ENCODE measurements at regions not wholly inside any gene's neighbourhood (a gene's known extent, or its start where the extent isn't known, plus 50 kb on each side); places are given as distances from the start of the nearest gene placed in this dataset.

- no peaks in the 10 kb centered on the region for H3K27me3 ChIP-seq
- no peak overlapping the region for H3K4me3 ChIP-seq
- no peak for DNase-seq
- no peak overlapping the region for H3K27ac ChIP-seq
- intact Hi-C loops (cut with DNase I) = no loop called here
- TF ChIP-seq CTCF (IDR thresholded peaks at IDR 0.05) = no peak
- no peak for TF ChIP-seq POLR2A (IDR thresholded peaks at IDR 0.05)
- no peak for TF ChIP-seq EP300 (IDR thresholded peaks at IDR 0.05)
- H3K4me1 ChIP-seq (ENCODE audit: insufficient read depth) = no peaks in the 10 kb centered on the region
- no peaks in the 10 kb centered on the region for H3K9me3 ChIP-seq
- WGBS, 3 donors = 88 to 97% (median 93%) methylated on average over 1 of the region's 1 CpG
- no peaks in the 10 kb centered on the region for H3K36me3 ChIP-seq
These were observed 118.0 kb upstream of the SLC24A5 start for GRCh38 chr15:48002767-48003166.

- Histone ChIP-seq H3K9me3 (no peaks in the 10 kb centered on the region), H3K4me3 (no peak overlapping the region), H3K4me1 (ENCODE audit: insufficient read depth) (no peaks in the 10 kb centered on the region), H3K27ac (no peak overlapping the region), H3K27me3 (no peaks in the 10 kb centered on the region), H3K36me3 (no peaks in the 10 kb centered on the region)
- WGBS, 3 donors = 98% methylated on average over 1 of the region's 1 CpG
- intact Hi-C loops (cut with DNase I) = no loop called here
- DNase-seq = no peak
- TF ChIP-seq POLR2A (IDR thresholded peaks at IDR 0.05) (no peak), CTCF (IDR thresholded peaks at IDR 0.05) (no peak), EP300 (IDR thresholded peaks at IDR 0.05) (no peak)
These were observed 117.3 kb upstream of the SLC24A5 start for GRCh38 chr15:48003441-48003840.

- 96 to 100% (median 97%) methylated on average over 1 of the region's 1 CpG for WGBS, 3 donors
These were observed 115.7 kb upstream of the SLC24A5 start for GRCh38 chr15:48005077-48005476.

GRCh38 chr15:48006031-48006511, 114.7 kb upstream of the SLC24A5 start:
- no peak for TF ChIP-seq EP300 (IDR thresholded peaks at IDR 0.05)
- no peak for TF ChIP-seq POLR2A (IDR thresholded peaks at IDR 0.05)
- no peak for TF ChIP-seq CTCF (IDR thresholded peaks at IDR 0.05)
- H3K4me3 ChIP-seq = no peak overlapping the region
- no peaks in the 10 kb centered on the region for H3K27me3 ChIP-seq
- intact Hi-C loops (cut with DNase I) = no loop called here
- peak in 2 of 5 donors; percentile 47 to 71 for DNase-seq
- no peak overlapping the region for H3K27ac ChIP-seq
- no peaks in the 10 kb centered on the region for H3K4me1 ChIP-seq (ENCODE audit: insufficient read depth)
- WGBS, 3 donors = 25 to 42% (median 35%) methylated on average over 7 of the region's 7 CpGs
- no peaks in the 10 kb centered on the region for H3K9me3 ChIP-seq
- no peaks in the 10 kb centered on the region for H3K36me3 ChIP-seq

More at GRCh38 chr15:48005077-48005476, 115.7 kb upstream of the SLC24A5 start:
- no peaks in the 10 kb centered on the region for H3K9me3 ChIP-seq
- intact Hi-C loops (cut with DNase I) = no loop called here
- no peak overlapping the region for H3K4me3 ChIP-seq
- DNase-seq = no peak
- H3K36me3 ChIP-seq = no peaks in the 10 kb centered on the region
- no peak for TF ChIP-seq POLR2A (IDR thresholded peaks at IDR 0.05)
- TF ChIP-seq EP300 (IDR thresholded peaks at IDR 0.05) = no peak
- TF ChIP-seq CTCF (IDR thresholded peaks at IDR 0.05) = no peak
- no peaks in the 10 kb centered on the region for H3K4me1 ChIP-seq (ENCODE audit: insufficient read depth)
- no peak overlapping the region for H3K27ac ChIP-seq
- no peaks in the 10 kb centered on the region for H3K27me3 ChIP-seq

Data from ovary (tissue), 7 donors.